H1 (cell line): ENCODE measurements at regions not wholly inside any gene's neighbourhood (a gene's known extent, or its start where the extent isn't known, plus 50 kb on each side); places are given as distances from the start of the nearest gene placed in this dataset.

Experiments
- BCL11A ChIP-seq, 2 experiments: IDR thresholded peaks; one replicate each; pipeline ENCODE4 v1.6.1; 2011; ENCODE audit warnings: low read depth in 2 of 2, low read length in 2 of 2, mild to moderate bottlenecking in 2 of 2
- CHD1 ChIP-seq: IDR thresholded peaks from 2 replicates; pipeline ENCODE4 v1.6.1; 2012; ENCODE audit warnings: low read depth, low read length, improper control_type of control experiment
- CHD7 ChIP-seq: fragments of 300-600 bp; sonication (generic); IDR thresholded peaks from 2 replicates; pipeline ENCODE4 v1.7.1; 2012; ENCODE audit warnings: low read length, moderate library complexity, mild to moderate bottlenecking, inconsistent platforms; ENCODE audit not compliant: insufficient replicate concordance
- E2F6 ChIP-seq: IDR thresholded peaks from 2 replicates; pipeline ENCODE4 v1.6.1; 2012; ENCODE audit warnings: inconsistent platforms
- NANOG ChIP-seq: IDR thresholded peaks from 2 replicates; pipeline ENCODE4 v1.6.1; 2011; ENCODE audit warnings: low read length, low read depth, mild to moderate bottlenecking, inconsistent platforms; ENCODE audit not compliant: insufficient read depth, poor library complexity, severe bottlenecking
- RFX5 ChIP-seq: IDR thresholded peaks from 2 replicates; pipeline ENCODE4 v1.6.1; 2011; ENCODE audit warnings: low read depth, low read length, improper control_type of control experiment, borderline replicate concordance
- RNF2 ChIP-seq: fragments of 200-900, 300-1000 bp; sonication (generic); IDR thresholded peaks from 2 replicates; pipeline ENCODE4 v1.7.1; 2016; ENCODE audit warnings: borderline replicate concordance, low read depth, mild to moderate bottlenecking, antibody characterized with exemption, low read length; ENCODE audit not compliant: poor library complexity, severe bottlenecking; ENCODE audit errors: missing control alignments
- RXRA ChIP-seq: IDR thresholded peaks from 2 replicates; pipeline ENCODE4 v1.6.1; 2011; ENCODE audit warnings: low read depth, mild to moderate bottlenecking, low read length, moderate library complexity; ENCODE audit not compliant: insufficient read depth
- SIRT6 ChIP-seq: IDR thresholded peaks from one replicate; pipeline ENCODE4 v1.7.1; 2012; ENCODE audit warnings: low read length, inconsistent platforms
- SP1 ChIP-seq: IDR thresholded peaks from 2 replicates; pipeline ENCODE4 v1.6.1; 2011; ENCODE audit warnings: low read depth, low read length
- ZNF274 ChIP-seq: IDR thresholded peaks from 2 replicates; pipeline ENCODE4 v1.7.0; 2012; ENCODE audit warnings: low read length, borderline replicate concordance; ENCODE audit errors: extremely low read depth

GRCh38 chr1:103959565-103959964, 209.9 kb downstream of the AMY1C start (continued):
- TF ChIP-seq CHD7 (no peak), RFX5 (no peak), NANOG (no peak), RXRA (no peak), SP1 (no peak), RNF2 (no peak), BCL11A (IDR thresholded peaks at IDR 0.05; ENCODE audit: low read depth in 2 of 2, low read length in 2 of 2) (no peak), CHD1 (no peak), ZNF274 (no peak), E2F6 (no peak), SIRT6 (no peak)
